ENCODE measurements at regions not wholly inside any gene's neighbourhood (a gene's known extent, or its start where the extent isn't known, plus 50 kb on each side); places are given as distances from the start of the nearest gene placed in this dataset.

GRCh38 chr3:72189339-72189738 is 404.4 kb upstream of the PROK2 start:
- Histone ChIP-seq H3K27me3 (ENCODE audit: low read length) (no peaks in the 10 kb centered on the region), H3K9ac (ENCODE audit: low read length) (no peak overlapping the region), H2AFZ (ENCODE audit: low read depth, low read length, severe bottlenecking) (no peak overlapping the region), H3K79me2 (ENCODE audit: insufficient read depth, low read length) (no peaks in the 10 kb centered on the region), H4K20me1 (ENCODE audit: low read depth, low read length) (no peaks in the 10 kb centered on the region), H3K27ac (ENCODE audit: low read depth, low read length) (no peak overlapping the region), H3F3A (ENCODE audit: insufficient read depth) (no peaks in the 10 kb centered on the region), H3K4me2 (ENCODE audit: low read depth, low read length, poor library complexity, severe bottlenecking) (no peak overlapping the region), H3K9me3 (ENCODE audit: insufficient read depth, low read length) (0 out of 2 replicates have a peak, but pooled peaks cover 7% of the 10 kb centered on the region), H3K9me2 (replicated peaks; ENCODE audit: insufficient read depth, low read length) (no peaks in the 10 kb centered on the region), H3K4me3 (ENCODE audit: insufficient read depth, low read length, poor library complexity, severe bottlenecking) (no peak overlapping the region), H3K36me3 (ENCODE audit: low read length) (no peaks in the 10 kb centered on the region)
- TF ChIP-seq EZH2phosphoT487 (conservative IDR thresholded peaks at IDR 0.05; ENCODE audit: low read length) = no peak
- no peak for TF ChIP-seq CTCF (IDR thresholded peaks at IDR 0.05; ENCODE audit: insufficient read depth, low read length, poor library complexity, severe bottlenecking)

- no peak overlapping the region for H2AFZ ChIP-seq (ENCODE audit: low read depth, low read length, severe bottlenecking)
- H3K27ac ChIP-seq (ENCODE audit: low read depth, low read length) = no peak overlapping the region
- H4K20me1 ChIP-seq (ENCODE audit: low read depth, low read length) = no peaks in the 10 kb centered on the region
- H3F3A ChIP-seq (ENCODE audit: insufficient read depth) = no peaks in the 10 kb centered on the region
- no peak overlapping the region for H3K4me3 ChIP-seq (ENCODE audit: insufficient read depth, low read length, poor library complexity, severe bottlenecking)
- H3K9me3 ChIP-seq (ENCODE audit: insufficient read depth, low read length) = 0 out of 2 replicates have a peak, but pooled peaks cover 7% of the 10 kb centered on the region
- H3K9ac ChIP-seq (ENCODE audit: low read length) = no peak overlapping the region
- H3K9me2 ChIP-seq (replicated peaks; ENCODE audit: insufficient read depth, low read length) = no peaks in the 10 kb centered on the region
- H3K27me3 ChIP-seq (ENCODE audit: low read length) = no peaks in the 10 kb centered on the region
- no peaks in the 10 kb centered on the region for H3K79me2 ChIP-seq (ENCODE audit: insufficient read depth, low read length)
- no peak for TF ChIP-seq EZH2phosphoT487 (conservative IDR thresholded peaks at IDR 0.05; ENCODE audit: low read length)
- TF ChIP-seq CTCF (IDR thresholded peaks at IDR 0.05; ENCODE audit: insufficient read depth, low read length, poor library complexity, severe bottlenecking) = no peak
- H3K36me3 ChIP-seq (ENCODE audit: low read length) = no peaks in the 10 kb centered on the region
- H3K4me2 ChIP-seq (ENCODE audit: low read depth, low read length, poor library complexity, severe bottlenecking) = no peak overlapping the region
These were observed 403.6 kb upstream of the PROK2 start for GRCh38 chr3:72188536-72188935.

GRCh38 chr3:72187131-72187530 is 402.2 kb upstream of the PROK2 start:
- Histone ChIP-seq H3F3A (ENCODE audit: insufficient read depth) (no peaks in the 10 kb centered on the region), H3K4me3 (ENCODE audit: insufficient read depth, low read length, poor library complexity, severe bottlenecking) (no peak overlapping the region), H2AFZ (ENCODE audit: low read depth, low read length, severe bottlenecking) (no peak overlapping the region), H3K9me3 (ENCODE audit: insufficient read depth, low read length) (no peaks in the 10 kb centered on the region), H3K79me2 (ENCODE audit: insufficient read depth, low read length) (no peaks in the 10 kb centered on the region), H3K27ac (ENCODE audit: low read depth, low read length) (no peak overlapping the region), H3K9me2 (replicated peaks; ENCODE audit: insufficient read depth, low read length) (no peaks in the 10 kb centered on the region), H3K9ac (ENCODE audit: low read length) (no peak overlapping the region), H4K20me1 (ENCODE audit: low read depth, low read length) (no peaks in the 10 kb centered on the region), H3K36me3 (ENCODE audit: low read length) (no peaks in the 10 kb centered on the region), H3K27me3 (ENCODE audit: low read length) (no peaks in the 10 kb centered on the region), H3K4me2 (ENCODE audit: low read depth, low read length, poor library complexity, severe bottlenecking) (no peak overlapping the region)
- TF ChIP-seq CTCF (IDR thresholded peaks at IDR 0.05; ENCODE audit: insufficient read depth, low read length, poor library complexity, severe bottlenecking) (no peak), EZH2phosphoT487 (conservative IDR thresholded peaks at IDR 0.05; ENCODE audit: low read length) (no peak)

Data from SU-DHL-6 (cell line).